ENCODE measurements at regions not wholly inside any gene's neighbourhood (a gene's known extent, or its start where the extent isn't known, plus 50 kb on each side); places are given as distances from the start of the nearest gene placed in this dataset.

DNA sequence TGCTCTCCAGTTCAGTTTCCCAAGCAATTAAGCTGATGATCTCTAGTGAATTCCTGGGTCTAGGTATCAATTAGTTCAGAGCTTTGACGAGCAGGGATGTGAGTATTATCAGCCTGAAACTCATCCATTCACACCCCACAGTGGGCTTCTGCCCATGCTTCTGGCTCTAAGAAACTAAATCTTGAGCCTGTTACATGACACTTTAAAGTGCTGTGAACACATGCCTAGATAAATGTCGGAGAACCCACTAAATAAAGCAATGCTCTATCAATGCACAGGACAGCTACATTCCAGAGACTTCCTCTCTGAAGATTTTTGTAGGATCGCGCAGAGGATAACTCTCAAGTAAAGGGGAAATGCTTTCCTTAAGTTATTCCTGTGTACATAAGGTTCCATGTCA lies 356.5 kb upstream of the TNP1 start:
- TF ChIP-seq, protein P1, sequence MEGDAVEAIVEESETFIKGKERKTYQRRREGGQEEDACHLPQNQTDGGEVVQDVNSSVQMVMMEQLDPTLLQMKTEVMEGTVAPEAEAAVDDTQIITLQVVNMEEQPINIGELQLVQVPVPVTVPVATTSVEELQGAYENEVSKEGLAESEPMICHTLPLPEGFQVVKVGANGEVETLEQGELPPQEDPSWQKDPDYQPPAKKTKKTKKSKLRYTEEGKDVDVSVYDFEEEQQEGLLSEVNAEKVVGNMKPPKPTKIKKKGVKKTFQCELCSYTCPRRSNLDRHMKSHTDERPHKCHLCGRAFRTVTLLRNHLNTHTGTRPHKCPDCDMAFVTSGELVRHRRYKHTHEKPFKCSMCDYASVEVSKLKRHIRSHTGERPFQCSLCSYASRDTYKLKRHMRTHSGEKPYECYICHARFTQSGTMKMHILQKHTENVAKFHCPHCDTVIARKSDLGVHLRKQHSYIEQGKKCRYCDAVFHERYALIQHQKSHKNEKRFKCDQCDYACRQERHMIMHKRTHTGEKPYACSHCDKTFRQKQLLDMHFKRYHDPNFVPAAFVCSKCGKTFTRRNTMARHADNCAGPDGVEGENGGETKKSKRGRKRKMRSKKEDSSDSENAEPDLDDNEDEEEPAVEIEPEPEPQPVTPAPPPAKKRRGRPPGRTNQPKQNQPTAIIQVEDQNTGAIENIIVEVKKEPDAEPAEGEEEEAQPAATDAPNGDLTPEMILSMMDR (conservative IDR thresholded peaks at IDR 0.05): no peak
- H3K27ac ChIP-seq: no peak overlapping the region

DNA sequence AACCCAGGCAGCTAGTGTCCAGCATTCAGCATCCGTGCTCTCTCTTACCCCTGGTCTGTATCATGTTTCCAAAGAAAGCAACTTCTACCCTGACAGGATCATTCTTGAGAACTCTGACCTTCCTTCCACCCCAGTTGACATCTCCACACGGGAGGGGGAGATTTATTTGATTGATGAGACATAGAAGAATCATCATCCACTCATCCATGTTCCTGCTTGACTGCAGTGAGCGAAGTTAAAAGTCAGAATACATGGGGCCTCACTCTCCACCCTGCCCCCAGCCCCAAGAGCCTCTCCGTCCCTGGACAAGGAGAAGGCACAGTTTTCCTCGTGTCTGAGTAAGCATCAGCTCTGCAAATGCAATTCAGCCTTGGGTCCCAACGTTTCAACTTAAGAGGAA lies 356.0 kb upstream of the TNP1 start:
- TF ChIP-seq, protein P1 (conservative IDR thresholded peaks at IDR 0.05): no peak
- no peak overlapping the region for H3K27ac ChIP-seq

DNA sequence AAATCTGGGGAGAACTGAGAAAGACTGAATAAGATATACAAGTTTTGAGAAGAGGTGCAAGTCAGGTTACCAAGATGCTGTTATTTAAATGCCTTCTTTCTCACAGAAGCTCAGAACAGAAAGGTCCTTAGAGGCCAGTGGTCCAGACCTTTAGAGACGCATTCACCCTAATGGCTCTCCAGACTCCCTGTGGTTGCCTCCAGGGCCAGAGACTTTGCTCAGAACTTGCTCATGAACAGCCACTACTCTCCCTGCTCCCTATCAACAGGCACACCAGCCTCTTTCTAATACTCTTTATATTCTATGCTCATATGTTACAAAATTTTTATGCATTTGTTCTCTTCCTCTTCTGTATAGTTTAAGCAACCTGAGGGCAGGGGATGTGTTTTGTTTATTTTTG lies 349.0 kb upstream of the TNP1 start:
- H3K27ac ChIP-seq: no peak overlapping the region
- TF ChIP-seq, protein P1 (conservative IDR thresholded peaks at IDR 0.05): no peak

DNA sequence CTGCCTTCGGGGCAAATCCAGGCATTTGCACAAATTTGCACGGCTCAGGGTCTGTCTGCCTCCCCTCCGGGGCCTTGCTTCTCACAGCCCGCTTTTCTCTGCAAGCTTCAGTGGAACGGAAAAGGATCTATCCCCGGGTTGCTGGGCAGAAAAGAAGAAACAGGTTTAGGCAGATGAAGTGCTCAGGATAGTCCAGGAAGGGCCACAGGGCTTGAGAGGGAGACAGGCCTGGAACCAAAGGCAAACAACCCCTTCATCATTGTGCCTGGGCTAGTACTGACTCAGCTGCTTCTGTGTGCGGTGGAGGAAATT lies 347.8 kb upstream of the TNP1 start:
- TF ChIP-seq, protein P1 (conservative IDR thresholded peaks at IDR 0.05): no peak
- H3K27ac ChIP-seq: no peak overlapping the region

DNA sequence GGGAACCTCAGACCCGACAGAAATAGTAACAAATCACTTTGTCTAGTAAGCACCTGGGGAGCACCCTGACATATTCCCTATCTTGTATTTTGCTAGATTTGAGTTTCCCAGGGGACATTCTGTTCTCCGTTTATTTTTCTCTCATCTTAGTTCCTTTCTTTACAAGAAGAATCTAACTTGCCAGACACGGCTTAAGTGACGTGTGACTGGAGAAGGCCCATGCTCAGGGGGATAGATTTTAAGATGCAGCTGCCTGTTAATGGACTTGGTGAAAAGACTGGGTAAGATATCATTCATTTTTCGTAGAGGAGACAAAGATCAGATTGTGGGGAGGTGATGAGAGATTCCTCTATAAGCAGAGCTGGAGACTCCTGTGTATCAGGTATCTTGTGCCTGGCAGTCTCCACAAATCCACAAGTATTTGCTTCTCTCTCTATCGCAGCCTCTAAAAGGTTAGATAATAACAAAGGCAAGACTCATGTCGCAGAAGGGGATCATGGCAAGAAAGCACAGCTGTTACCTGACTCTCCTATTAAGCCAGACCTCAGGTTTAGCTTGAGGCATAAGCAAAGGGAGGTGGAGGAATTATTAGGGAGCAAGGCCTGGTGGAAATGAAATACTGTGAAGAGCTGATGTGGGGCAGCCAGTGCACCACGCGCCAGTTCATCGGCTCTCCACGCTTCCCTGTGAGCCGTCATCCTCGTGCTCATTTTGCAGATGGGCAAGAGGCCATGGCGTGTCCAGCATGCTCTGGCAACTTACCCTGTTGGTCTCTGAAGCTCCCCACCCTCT lies 347.2 kb upstream of the TNP1 start:
- TF ChIP-seq, protein P1 (conservative IDR thresholded peaks at IDR 0.05): no peak
- no peak overlapping the region for H3K27ac ChIP-seq

DNA sequence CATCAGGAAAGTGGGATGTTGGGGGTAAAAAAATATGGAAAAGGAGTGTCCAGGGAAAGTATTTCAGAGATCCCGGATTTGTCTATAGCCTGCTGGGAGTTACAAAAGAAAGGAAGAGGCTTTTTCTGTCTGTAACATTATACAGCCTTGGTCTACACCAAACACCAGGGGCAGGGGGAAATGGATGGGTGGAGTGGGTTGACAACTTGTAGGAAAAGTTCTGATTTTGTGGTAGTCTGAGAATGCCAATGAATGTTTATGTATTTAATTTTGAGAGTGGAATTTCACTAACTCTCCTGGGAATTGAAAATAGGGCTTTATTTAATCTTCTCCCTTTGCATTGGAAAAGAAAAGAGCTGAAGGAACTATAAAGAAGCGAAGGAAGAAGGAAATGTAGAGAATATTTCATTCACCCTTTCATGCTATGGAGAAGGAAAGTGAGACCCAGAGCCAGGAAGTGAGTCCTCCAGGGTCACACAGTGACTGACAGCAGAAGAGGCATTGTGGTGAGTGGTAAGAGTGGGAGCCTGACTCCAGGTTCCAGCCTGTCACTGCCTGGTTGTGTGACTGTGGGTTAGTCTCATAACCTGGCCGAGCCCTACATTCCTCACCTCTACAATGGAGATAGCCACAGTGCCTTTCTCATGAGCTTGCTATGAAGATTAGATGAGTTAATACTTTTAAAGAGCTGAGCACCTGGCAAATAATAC lies 346.3 kb upstream of the TNP1 start:
- no peak overlapping the region for H3K27ac ChIP-seq
- TF ChIP-seq, protein P1 (conservative IDR thresholded peaks at IDR 0.05): no peak

DNA sequence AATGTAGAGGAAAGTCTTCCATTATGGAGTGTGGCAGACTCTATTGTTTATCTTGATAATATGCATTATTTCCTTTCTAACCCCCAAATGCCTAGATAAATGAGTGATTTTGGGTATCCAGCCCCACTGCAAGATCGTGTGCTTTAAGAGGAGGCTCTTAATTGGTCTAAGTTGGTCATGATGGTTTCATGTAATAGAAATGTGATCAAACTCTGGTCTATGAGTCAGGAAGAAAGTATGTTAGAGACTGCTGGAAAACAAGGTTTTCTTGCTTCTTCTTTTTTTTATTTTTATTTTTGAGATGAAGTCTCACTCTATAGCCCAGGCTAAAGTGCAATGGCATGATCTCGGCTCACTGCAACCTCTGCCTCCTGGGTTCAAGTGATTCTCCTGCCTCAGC lies 344.5 kb upstream of the TNP1 start:
- TF ChIP-seq, protein P1 (conservative IDR thresholded peaks at IDR 0.05): no peak
- H3K27ac ChIP-seq: no peak overlapping the region
